Esophagus muscularis mucosa (tissue), 3 donors: ENCODE measurements at regions not wholly inside any gene's neighbourhood (a gene's known extent, or its start where the extent isn't known, plus 50 kb on each side); places are given as distances from the start of the nearest gene placed in this dataset.

ENCODE experiments used
- CTCF ChIP-seq, 3 experiments: fragments of 200-600 bp in 2 of 3; fragments of 450-650 bp in 1 of 3; sonication (generic) in 2 of 3; IDR thresholded peaks; one replicate each; pipeline ENCODE4 v1.5.1; 2017 to 2019; ENCODE audit warnings: antibody characterized with exemption in 3 of 3, mild to moderate bottlenecking in 2 of 3, moderate library complexity in 1 of 3
- POLR2AphosphoS5 ChIP-seq, 2 donors: sonication (generic); formaldehyde crosslinking; IDR thresholded peaks; one replicate each; pipeline ENCODE4 v1.6.1; 2017; ENCODE audit warnings: antibody characterized with exemption in 2 of 2

DNA sequence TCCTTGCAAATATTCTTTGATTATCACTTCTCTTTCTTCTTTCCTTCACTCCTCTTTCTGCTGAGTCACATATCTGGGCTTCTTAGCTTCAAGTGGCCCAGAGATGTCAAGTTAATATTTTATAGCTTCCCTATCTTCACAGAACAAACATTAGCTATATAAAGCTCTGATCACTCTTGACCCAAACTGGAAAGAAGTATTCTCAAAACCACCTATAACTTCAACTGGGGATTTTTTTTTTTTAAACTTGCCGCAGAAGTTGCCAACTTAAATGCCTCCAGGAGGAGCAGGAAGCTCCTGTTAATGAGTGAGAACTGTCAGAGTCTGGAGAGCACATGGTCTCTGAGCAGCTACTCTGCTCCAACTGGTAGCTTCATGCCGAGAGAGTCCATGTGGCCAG, 233.3 kb upstream of the EDNRA start:
- TF ChIP-seq POLR2AphosphoS5 (IDR thresholded peaks at IDR 0.05) (no peak), CTCF (IDR thresholded peaks at IDR 0.05) (no peak)
